OCI-LY3 (cell line): ENCODE measurements at regions not wholly inside any gene's neighbourhood (a gene's known extent, or its start where the extent isn't known, plus 50 kb on each side); places are given as distances from the start of the nearest gene placed in this dataset.
"Not testable (repeated sequence)": the region's sequence is repeated elsewhere in the genome, so short reads cannot be mapped to it uniquely, and the experiment has no call there.

Experiments used
- H2AFZ ChIP-seq: fragments of 200-600, 300-600 bp; shearing (Covaris generic); 2 replicates; pipeline ENCODE4 v1.6.0; 2014; ENCODE audit warnings: antibody characterized with exemption, low read depth, low read length
- H3K27ac ChIP-seq: fragments of 200-600, 300-600 bp; sonication (generic); 2 replicates; pipeline ENCODE4 v1.5.1; 2014; ENCODE audit warnings: mild to moderate bottlenecking, low read length, moderate library complexity, mixed read lengths
- H3K27me3 ChIP-seq: fragments of 200-600, 300-600 bp; sonication (generic); 2 replicates; pipeline ENCODE4 v1.6.1; 2014; ENCODE audit warnings: low read depth, low read length, mixed read lengths
- H3K36me3 ChIP-seq: fragments of 200-600, 300-600 bp; sonication (generic); replicated peaks from 2 replicates; pipeline ENCODE3; 2014; ENCODE audit warnings: low read depth, low read length, mixed read lengths
- H3K4me1 ChIP-seq: fragments of 300-600, 200-600 bp; sonication (generic); 2 replicates; pipeline ENCODE4 v1.6.1; 2014; ENCODE audit warnings: low read length, mixed read lengths
- H3K4me2 ChIP-seq: fragments of 200-600, 300-600 bp; sonication (generic); 2 replicates; pipeline ENCODE4 v1.6.1; 2014; ENCODE audit warnings: low read length, mixed read lengths
- H3K4me3 ChIP-seq: fragments of 300-600, 200-600 bp; sonication (generic); 2 replicates; pipeline ENCODE4 v1.5.1; 2014; ENCODE audit warnings: antibody characterized with exemption, mild to moderate bottlenecking, low read length, moderate library complexity
- H3K79me2 ChIP-seq: fragments of 300-600, 200-600 bp; shearing (Covaris generic); 2 replicates; pipeline ENCODE4 v1.6.1; 2014; ENCODE audit warnings: mild to moderate bottlenecking, low read length, mixed read lengths
- H3K9ac ChIP-seq: fragments of 300-600, 200-600 bp; shearing (Covaris generic); 2 replicates; pipeline ENCODE4 v1.6.0; 2014; ENCODE audit warnings: mild to moderate bottlenecking, low read length, moderate library complexity
- H3K9me3 ChIP-seq: fragments of 200-600, 300-600 bp; shearing (Covaris generic); 2 replicates; pipeline ENCODE4 v1.6.1; 2014; ENCODE audit warnings: low read length, mixed read lengths; ENCODE audit not compliant: insufficient read depth
- H4K20me1 ChIP-seq: fragments of 200-600, 300-600 bp; sonication (generic); 2 replicates; pipeline ENCODE4 v1.6.1; 2016; ENCODE audit warnings: low read length, mixed read lengths; ENCODE audit not compliant: insufficient read depth
- EZH2phosphoT487 ChIP-seq: fragments of 200-600 bp; shearing (Covaris generic); IDR thresholded peaks from 2 replicates; pipeline ENCODE4 v1.6.1; 2018; ENCODE audit warnings: antibody characterized with exemption, mixed run types, low read depth
- TF ChIP-seq, protein P1 (sequence below): fragments of 200-600, 300-600 bp; sonication (generic); IDR thresholded peaks from 2 replicates; pipeline ENCODE4 v1.5.1; 2014; ENCODE audit warnings: antibody characterized with exemption, low read length, low read depth

DNA sequence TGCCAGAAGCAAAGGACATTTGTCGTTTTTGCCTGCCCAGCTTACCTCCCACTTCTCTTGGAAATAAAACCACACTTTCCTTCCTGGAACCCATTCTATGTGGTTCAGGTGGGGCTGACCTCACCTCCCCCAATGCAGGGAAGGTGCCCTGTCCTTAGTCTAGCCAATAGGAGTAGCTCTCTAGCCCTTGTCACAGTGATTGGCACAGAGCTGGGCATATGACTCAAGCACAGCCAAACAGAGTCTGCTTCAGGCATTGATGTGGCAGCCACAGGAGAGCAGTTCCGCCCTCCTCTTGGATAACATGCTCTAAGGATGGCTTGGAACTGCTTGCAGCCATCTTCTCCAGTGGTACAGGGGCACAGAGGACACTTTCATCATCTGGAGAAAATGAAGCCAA lies 134.0 kb downstream of the LRIG2 start:
- Histone ChIP-seq H3K4me2 (no peak overlapping the region), H3K9ac (no peak overlapping the region), H3K36me3 (no peaks in the 10 kb centered on the region), H3K4me1 (peaks cover 10% of the 10 kb centered on the region), H3K4me3 (no peak overlapping the region), H3K27ac (no peak overlapping the region), H3K79me2 (no peaks in the 10 kb centered on the region), H4K20me1 (no peaks in the 10 kb centered on the region), H2AFZ (no peak overlapping the region), H3K27me3 (no peaks in the 10 kb centered on the region), H3K9me3 (no peaks in the 10 kb centered on the region)
- TF ChIP-seq, protein P1, sequence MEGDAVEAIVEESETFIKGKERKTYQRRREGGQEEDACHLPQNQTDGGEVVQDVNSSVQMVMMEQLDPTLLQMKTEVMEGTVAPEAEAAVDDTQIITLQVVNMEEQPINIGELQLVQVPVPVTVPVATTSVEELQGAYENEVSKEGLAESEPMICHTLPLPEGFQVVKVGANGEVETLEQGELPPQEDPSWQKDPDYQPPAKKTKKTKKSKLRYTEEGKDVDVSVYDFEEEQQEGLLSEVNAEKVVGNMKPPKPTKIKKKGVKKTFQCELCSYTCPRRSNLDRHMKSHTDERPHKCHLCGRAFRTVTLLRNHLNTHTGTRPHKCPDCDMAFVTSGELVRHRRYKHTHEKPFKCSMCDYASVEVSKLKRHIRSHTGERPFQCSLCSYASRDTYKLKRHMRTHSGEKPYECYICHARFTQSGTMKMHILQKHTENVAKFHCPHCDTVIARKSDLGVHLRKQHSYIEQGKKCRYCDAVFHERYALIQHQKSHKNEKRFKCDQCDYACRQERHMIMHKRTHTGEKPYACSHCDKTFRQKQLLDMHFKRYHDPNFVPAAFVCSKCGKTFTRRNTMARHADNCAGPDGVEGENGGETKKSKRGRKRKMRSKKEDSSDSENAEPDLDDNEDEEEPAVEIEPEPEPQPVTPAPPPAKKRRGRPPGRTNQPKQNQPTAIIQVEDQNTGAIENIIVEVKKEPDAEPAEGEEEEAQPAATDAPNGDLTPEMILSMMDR, result no peak
- TF ChIP-seq EZH2phosphoT487, result no peak

DNA sequence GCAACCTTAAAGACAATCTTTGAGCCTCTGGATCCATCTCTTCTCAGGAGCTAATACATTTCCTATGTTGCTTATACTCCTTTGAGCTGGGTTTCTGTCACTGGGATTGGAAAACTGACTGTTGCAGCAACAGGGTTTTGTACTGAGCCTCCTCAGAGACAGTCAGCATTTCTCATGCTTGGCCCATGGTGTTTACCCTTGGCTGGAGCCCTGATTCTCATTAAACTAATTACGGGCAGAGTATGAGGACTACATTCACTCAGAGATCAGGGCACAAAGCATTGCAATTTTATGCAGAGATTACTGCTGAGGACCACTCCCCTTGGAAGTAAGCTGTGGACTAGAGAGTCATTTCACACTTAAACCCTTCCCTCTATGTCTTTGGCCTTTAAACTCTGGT lies 134.5 kb downstream of the LRIG2 start:
- Histone ChIP-seq H3K9ac (no peak overlapping the region), H3K4me1 (peaks cover 10% of the 10 kb centered on the region), H2AFZ (no peak overlapping the region), H3K4me3 (no peak overlapping the region), H3K4me2 (no peak overlapping the region), H3K36me3 (no peaks in the 10 kb centered on the region), H4K20me1 (no peaks in the 10 kb centered on the region), H3K79me2 (no peaks in the 10 kb centered on the region), H3K9me3 (no peaks in the 10 kb centered on the region), H3K27me3 (no peaks in the 10 kb centered on the region), H3K27ac (no peak overlapping the region)
- TF ChIP-seq, protein P1, result no peak
- TF ChIP-seq EZH2phosphoT487, result no peak

DNA sequence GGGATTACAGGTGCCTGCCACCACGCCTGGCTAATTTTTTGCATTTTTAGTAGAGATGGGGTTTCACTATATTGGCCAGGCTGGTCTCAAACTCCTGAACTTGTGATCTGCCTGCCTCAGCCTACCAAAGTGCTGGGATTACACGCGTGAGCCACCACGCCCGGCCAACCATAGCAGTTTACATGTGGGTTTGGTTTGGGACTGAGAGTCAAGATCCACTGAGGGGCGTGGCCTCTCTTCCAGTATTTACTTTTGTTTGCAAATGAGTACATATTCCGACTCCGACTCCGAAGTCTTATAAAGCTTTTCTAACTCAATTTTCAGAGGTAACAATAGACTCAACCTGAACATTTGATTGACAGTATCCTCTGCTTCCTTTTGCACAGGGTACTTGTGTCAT lies 135.4 kb downstream of the LRIG2 start:
- H3K4me2 ChIP-seq, H2AFZ ChIP-seq, H3K27me3 ChIP-seq, H3K79me2 ChIP-seq, H3K27ac ChIP-seq, H4K20me1 ChIP-seq, H3K4me3 ChIP-seq, H3K36me3 ChIP-seq, H3K9ac ChIP-seq, H3K9me3 ChIP-seq: not testable (repeated sequence)
- H3K4me1 ChIP-seq, result peaks cover 10% of the 10 kb centered on the region

DNA sequence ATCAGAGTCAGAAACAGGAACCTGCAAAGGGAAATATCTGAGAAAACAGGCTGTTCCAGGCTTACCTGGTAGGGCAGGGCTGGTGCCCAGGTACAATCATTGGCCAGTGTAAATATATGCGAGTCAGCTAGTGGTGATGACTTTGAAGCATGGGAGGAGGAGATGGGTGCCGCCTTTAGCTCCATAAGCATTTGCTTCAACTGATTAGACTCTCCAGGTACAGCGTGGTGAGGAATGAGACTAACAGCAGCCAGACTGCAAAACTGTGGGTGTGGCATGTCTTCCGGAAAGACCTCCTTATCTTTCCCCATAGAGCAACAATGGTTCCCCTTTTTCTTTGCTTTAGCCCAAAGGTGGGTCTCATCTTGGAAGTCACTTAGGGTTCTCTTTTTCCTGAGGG lies 137.2 kb downstream of the LRIG2 start:
- H3K4me3 ChIP-seq, result peak overlapping the region; percentile 41
- TF ChIP-seq EZH2phosphoT487, result no peak
- TF ChIP-seq, protein P1, result no peak
- peak overlapping the region; percentile 58 for H2AFZ ChIP-seq
- H4K20me1 ChIP-seq, result no peaks in the 10 kb centered on the region
- no peak overlapping the region for H3K27ac ChIP-seq
- no peaks in the 10 kb centered on the region for H3K9me3 ChIP-seq
- no peaks in the 10 kb centered on the region for H3K27me3 ChIP-seq
- peaks cover 10% of the 10 kb centered on the region for H3K4me1 ChIP-seq
- no peaks in the 10 kb centered on the region for H3K79me2 ChIP-seq
- peak overlapping the region; percentile 63 for H3K4me2 ChIP-seq
- H3K36me3 ChIP-seq, result no peaks in the 10 kb centered on the region
- H3K9ac ChIP-seq, result no peak overlapping the region

DNA sequence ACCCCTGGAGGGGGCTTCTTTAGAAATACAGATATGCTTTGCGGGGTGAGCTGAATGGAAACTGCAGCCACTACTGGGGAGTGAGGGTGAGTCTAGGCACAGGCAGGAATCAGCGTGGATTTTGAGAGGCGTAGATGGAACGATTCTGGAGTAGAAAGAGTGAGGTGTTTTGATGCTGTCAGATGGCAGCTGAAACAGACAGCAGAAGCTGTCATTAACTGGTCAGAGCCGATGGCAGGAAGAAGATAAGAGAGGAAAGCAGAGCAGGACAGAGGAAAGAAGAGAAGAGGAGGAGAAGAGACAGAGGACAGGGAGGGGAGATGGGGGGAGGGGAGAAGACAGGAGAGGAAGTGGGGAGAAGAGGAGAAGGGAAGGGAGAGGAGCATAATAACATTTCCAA lies 138.5 kb downstream of the LRIG2 start:
- H2AFZ ChIP-seq, result no peak overlapping the region

More for the DNA sequence above, 138.5 kb downstream of the LRIG2 start:
- no peak overlapping the region for H3K27ac ChIP-seq
- no peaks in the 10 kb centered on the region for H4K20me1 ChIP-seq
- peaks cover 10% of the 10 kb centered on the region for H3K4me1 ChIP-seq
- no peaks in the 10 kb centered on the region for H3K9me3 ChIP-seq
- no peaks in the 10 kb centered on the region for H3K79me2 ChIP-seq
- H3K27me3 ChIP-seq, result no peaks in the 10 kb centered on the region
- no peak overlapping the region for H3K9ac ChIP-seq
- H3K4me2 ChIP-seq, result no peak overlapping the region
- TF ChIP-seq, protein P1, result no peak
- TF ChIP-seq EZH2phosphoT487, result no peak
- no peaks in the 10 kb centered on the region for H3K36me3 ChIP-seq
- no peak overlapping the region for H3K4me3 ChIP-seq
